Lung microvascular endothelial cell (primary cell): ENCODE measurements at regions not wholly inside any gene's neighbourhood (a gene's known extent, or its start where the extent isn't known, plus 50 kb on each side); places are given as distances from the start of the nearest gene placed in this dataset.

Source experiments
- DNase-seq, 2 donors: peaks; one replicate each; pipeline versions ENCODE4 v3.0.0 to v3.0.0-alpha.2; 2010; ENCODE audit warnings: low read depth in 2 of 2

DNA sequence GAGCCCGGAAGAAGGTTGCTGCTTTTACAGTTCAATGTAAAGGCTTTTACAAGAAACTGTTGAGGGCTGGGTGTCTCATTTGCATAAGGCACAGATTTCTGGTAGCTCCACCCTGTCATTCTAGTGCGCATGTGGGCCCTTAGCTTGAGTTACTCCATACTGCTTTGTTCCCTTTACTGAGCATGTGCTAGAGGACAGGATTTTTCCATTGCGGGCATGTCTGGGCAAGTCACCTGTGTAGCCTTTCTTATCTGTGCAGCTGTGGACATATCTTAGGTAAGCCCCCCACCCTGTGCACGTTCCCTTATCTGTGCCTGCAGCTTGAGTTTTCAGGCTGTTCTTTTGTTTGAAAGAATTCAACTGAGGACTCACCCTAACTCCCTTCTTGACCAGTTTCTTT, 56.2 kb upstream of the ARHGAP5 start:
- DNase-seq, result no peak

DNA sequence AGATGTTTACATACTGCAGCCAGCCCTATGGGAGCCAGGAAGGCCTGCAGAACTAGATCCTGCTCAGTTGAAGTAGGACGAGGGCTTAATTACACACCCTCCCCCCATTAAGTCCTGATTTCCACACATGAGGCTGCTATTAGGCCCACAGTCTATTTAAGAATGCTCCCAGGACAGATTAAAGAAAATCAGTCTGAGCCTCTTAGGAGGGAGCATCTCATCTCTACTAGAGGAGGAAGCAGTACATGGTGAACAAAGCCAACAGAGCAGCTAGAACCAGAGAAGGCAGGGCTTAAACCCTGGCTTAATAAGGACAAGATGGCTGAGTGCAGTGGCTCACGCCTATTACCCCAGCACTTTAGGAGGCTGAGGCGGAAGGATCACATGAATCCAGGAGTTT, 55.8 kb upstream of the ARHGAP5 start:
- no peak for DNase-seq

DNA sequence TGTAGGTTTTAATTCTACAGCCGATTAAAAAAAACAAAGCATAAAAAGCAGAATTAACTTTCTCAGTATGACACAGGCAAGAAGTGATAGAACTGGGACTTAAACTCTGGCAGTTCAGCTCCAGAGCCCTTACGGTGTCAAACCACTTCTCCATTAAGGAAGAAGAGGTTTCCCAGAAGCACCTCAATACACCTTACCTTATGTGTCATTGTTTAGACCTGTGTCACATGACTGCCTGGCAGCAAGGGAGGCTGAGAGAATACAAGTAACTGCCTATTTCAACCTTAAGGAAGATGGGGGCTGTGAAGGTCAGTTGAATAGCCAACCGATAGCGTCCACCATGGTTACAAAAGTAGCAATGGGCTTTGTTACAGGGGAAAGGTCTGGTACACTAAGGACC, 54.6 kb upstream of the ARHGAP5 start:
- DNase-seq, result no peak

DNA sequence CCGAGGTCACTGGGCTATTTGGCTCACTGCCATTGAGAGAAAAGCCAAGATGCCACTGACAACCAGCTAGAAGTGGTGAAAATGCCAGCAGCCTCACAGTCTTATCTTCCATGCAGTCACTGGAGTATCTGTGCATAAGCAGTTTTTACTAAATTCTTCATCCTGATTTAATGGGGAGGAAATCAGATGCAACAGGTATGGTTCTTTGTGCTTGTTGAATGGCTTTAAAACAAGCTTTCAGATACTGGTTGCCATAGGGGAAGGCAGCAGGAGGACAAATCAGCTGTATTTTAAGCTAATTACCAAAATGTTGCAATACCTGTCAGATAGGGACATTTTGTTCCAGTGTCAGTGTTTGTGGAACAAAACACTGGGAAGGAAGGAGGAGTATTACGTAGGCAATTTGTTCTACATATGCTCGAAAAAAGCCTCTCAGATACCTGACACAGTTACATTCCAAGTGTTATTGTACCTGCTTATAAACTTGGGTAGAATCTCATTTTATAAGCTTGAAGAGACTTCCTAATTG, 54.1 kb upstream of the ARHGAP5 start:
- no peak for DNase-seq

DNA sequence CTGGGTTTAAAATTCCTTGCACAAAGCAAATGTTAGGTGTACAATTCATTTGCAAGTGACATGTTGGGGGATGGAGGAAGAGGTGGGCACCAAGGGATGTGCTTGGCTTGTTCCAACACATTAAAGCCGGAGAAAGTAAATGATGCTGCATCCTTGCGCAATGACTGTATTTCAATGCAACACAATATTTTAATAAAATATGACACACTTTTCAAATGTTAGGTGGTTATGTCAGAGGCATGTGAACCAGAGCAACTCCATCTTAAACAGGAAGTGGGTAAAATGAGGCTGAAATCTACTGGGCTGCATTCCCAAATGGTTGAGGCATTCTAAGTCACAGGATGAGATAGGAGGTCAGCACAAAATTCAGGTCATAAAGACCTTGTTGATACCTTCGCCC, 53.6 kb upstream of the ARHGAP5 start:
- DNase-seq, result no peak

DNA sequence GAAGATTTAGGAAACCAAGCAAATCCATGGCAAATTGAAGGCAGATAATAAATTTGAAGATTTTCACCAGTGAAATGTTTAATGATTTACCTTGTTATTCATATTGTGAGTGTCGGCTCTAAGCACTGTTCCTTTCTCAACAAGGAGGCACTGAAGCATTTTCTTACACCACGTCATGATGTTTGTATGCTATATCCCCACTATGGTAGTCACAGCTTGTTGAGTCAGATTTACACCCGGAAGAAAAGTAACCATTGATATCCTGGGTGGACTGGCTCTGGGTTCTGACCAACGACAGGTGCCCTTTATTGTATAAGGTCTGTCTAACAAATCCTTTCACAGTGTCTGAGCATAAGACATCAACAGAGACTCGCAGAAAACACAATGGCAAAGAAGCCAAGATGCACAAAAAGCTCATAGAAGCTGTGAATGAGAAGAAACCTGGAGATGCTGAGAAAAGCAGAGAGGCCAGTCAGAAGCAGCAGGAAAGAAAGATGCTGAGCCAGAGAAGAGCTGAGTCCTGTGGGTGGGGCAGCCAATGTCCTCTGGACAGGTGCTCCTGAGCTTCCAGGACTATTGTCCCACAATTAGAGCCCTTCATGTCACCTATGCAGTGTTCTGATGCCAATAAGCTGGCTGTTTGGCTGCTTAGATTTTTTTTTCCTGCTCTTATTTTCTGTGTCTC, 49.7 kb upstream of the ARHGAP5 start:
- DNase-seq, result peak in 1 of 2 donors; percentile 19
